ENCODE measurements at regions not wholly inside any gene's neighbourhood (a gene's known extent, or its start where the extent isn't known, plus 50 kb on each side); places are given as distances from the start of the nearest gene placed in this dataset.
"Not testable (repeated sequence)": the region's sequence is repeated elsewhere in the genome, so short reads cannot be mapped to it uniquely, and the experiment has no call there.

DNA sequence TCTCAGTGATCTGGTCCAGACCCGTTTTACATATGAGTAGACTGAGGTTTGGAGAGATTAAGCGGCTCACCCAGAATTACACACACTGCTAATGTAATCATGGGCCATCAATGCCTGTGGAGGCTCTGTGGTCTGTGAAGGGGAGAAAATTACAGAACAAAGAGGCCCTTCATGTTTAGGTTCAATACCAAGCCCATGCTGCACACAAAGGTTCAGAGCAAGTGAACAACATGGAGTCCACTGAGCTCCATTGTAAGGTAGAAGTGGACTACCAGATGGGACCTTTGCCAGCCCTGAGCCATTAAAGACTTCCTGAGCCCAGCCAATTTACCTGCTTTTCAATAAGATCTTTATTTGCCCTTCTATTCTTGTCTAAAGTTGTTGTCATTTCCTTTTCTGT, 109.8 kb downstream of the LUZP4 start:
- DNase-seq: no peak
- intact Hi-C loops (cut with DNase I): loop anchor here (5.0 kb wide), 1 partner anchor 93 kb away; no protein-coding TSS in a partner anchor

DNA sequence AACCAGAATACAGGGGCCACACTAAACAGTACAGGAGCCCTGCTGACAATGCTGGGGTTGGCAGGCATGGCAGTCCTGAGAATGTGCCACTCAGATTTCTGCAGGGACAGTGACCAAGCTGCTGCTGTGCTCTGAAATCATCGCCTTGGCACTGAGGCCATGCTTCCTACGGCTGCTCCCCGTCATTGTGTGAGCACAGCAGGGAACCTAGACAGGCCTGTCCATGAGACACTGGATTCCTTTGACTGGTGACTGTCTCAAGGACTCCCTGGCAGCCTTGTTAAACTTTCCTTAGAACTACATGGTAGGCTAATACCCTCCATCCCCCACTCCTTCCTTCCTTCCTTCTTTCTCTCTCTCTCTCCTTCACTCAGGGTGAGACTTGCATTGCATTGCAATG, 111.4 kb downstream of the LUZP4 start:
- intact Hi-C loops (cut with DNase I): no loop called here
- peak in 2 of 10 donors; percentile 6 to 11 for DNase-seq

DNA sequence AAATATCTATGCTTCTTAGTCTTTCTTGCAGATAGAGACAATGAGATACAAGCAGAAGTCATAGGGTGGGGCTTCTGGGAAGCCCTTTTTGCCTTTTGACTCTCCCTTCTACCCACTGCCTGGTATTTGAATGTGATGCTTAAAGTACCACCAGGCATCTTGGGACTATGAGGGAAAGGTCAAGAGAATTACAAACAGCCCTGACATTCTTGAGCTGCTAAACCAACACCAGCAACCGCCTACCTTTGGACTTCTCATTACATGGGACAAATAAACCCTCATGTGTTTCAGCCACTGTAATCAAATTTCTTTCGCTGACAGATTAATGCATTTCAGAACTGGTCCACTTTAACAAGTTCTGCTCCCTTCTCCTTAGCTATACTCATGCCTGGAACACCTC, 112.8 kb downstream of the LUZP4 start:
- intact Hi-C loops (cut with DNase I): no loop called here

DNA sequence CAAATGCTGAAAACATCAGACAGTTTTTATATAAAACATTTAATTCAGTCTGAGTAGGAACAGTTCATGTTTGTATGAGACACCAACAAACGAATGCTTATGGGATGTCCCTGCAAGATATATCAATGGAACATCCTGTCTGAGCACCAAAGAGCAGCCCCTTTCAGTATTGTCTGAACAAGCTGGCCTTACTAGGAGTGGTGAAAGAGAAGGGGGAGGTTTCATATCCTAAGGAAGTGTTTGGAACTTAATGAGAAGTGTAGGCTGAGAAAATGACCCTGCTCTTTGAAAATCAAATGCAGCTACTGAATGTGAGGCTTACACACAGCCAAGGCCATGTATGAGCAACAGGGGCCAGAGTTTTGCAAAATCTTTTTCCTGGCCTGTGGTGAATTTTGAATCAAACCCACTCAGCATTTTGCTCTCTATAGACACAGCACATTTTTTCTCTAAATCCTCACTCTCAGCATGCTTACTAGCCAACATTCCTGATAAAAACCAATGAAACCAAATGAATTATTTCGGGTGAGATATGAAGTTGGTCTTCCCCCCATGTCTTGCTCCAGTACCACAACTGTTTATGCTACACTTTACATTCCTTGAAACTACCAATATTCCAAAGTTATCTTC, 119.4 kb downstream of the LUZP4 start:
- intact Hi-C loops (cut with DNase I): no loop called here
- no peak for DNase-seq

More for the DNA sequence above, 112.8 kb downstream of the LUZP4 start:
- DNase-seq: no peak

DNA sequence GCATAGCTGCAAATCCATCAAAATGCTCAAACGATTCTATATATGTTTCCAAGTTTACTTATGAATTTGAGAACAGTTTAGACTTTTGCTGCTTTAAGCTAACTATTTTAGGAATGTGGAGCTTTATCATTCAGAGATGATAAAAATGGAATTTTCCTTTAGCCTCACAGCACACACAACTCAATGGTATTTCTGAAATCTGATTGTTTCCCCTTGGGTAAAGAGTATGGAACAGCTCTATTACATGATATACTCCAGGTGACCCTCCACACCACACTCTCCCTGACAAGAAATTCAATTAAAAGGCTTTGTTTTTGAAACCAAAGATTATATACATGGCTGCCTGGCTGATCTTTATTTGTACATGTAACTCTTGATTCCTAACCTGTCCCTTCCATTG, 120.0 kb downstream of the LUZP4 start:
- no peak for DNase-seq
- intact Hi-C loops (cut with DNase I): no loop called here

DNA sequence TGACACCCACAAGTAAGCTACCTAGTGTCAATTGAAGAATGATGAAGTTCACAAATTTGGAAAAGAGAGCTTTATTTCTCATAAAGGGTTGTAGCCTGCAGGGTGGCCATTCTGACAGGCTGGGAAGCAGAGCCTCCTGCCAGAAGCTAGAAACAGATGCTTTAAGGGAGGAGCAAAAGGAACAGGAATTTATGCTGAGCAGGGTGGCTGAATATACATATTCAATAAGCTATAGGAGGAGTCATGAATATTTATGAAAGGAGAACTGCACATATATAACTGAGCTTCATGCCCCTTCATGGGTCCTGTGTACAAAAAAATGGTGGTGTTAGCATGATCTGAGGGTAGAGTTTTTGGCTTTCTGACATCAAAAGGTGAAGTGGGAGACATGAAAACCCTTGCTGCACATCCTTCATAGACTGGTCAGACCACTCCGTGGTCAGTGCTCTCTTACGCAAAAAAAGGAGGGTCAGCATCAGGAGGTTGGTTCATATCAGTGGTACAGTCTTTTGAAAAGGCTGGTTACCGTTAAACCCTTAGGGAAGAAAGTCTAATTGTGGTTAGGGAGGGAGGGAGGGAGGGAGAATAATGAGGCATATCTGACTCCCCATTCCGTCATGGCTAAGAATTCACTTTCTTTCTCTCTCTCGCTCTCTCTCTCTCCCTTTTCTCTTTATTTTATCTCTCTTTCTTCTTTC, 121.4 kb downstream of the LUZP4 start:
- intact Hi-C loops (cut with DNase I): no loop called here
- no peak for DNase-seq

DNA sequence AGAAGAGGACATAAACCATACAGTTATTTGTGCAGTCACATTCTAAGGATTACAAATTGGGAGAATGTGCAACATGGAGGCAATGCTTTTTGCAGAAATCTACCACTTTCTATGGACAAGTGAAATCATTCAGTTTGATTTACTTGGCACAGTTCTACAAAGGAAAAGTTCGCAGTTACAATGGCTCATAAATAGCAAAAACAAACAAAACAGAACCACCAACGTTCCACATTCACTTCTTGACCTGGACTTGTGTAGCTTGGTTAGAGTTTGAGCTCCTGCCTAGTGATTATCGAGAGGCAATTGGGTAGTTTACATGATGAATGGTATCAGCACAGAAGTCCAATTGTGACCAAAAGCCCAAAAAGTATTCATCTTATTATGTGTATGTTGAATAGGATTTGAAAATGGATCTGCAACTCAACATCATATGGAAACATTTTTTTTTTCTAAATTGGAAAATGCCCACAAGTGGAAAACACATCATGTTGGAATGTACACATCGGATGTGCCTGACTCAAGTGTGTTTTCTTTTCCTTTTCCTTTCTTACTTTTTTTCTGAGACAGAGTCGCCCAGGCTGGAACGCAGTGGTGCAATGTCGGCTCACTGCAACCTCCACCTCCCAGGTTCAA, 123.8 kb downstream of the LUZP4 start:
- DNase-seq: no peak
- intact Hi-C loops (cut with DNase I): no loop called here

DNA sequence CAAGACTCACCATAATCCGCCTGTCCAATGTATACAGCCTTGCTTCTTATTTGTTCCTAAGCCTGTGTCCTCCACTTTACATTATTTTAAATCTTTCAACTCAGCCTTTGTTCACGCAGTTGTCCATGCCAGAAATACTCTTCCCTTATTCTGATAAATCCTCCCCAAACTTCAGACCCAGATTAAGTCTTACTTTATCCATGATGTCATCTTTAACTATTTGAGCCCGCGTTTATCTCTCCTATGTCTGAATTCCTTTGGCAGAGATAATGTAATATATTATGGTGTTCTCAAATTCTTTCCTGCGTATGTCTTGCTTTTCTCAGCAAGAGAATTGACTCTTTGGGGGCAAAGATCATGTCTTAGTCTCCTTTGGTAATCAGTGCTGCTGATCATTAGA, 129.6 kb downstream of the LUZP4 start:
- no peak for DNase-seq
- intact Hi-C loops (cut with DNase I): no loop called here

DNA sequence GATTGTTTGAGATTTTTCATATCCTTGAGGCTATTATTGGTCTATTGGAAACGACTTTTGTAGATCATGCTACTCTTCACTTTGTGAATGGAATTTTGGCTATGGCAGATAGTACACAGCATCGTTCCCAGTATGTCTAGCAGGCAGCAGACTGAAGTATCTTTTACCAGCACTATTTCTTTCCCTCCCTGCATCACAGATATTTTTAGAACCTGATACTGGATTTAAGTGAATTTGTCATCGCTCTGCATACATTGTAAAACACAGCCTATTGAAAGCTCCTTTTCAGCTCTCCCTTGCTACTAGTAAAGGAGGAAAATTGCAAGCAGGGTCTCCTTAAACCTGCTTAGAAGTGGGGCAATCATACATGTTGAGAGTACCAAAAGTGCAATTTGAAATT, 133.6 kb downstream of the LUZP4 start:
- DNase-seq: no peak
- intact Hi-C loops (cut with DNase I): no loop called here

DNA sequence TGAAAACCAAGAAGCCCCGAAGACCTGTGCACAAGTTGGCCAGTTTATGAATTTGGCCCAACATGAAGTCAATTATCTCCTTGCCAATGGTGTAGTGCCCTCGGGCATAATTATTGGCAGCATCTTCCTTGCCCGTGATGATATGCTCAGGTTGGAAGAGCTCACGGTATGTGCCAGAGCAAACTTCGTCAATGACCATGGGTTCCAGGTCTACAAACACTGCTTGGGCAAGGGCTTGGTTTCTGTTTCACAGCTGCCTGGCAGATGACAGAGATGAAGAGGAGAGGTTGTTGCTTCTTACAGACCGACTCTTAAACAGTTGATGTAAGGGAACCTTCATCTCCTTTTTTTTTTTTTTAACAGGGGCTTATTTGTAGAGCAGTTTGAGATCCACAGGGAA, 135.6 kb upstream of the PLS3 start:
- DNase-seq: no peak
- intact Hi-C loops (cut with DNase I): no loop called here

DNA sequence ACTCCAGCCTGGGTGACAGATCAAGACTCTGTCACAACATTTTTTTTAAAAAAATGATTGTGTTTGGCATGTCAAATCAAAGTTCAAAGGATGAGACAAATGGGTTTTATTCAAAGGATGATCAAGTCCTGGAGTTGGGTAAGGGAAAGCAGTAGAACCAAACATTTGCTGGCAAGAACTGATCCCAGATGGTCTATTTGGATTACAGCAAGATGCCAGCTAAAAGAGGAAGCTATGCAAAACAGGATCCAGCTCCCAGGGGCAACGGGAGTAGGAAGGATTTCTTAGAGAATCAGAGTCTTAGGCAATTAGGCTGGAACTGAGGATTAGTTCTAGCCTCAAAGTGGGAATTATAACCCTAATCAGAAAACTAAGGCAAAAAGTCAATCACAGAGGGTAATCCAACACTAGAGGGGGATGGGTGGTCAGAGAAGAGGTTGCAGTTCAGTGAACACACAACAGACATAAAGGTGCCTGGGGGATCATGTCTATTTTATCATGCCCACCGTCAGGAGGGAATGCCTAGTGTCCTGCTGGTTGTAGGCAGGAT, 133.0 kb upstream of the PLS3 start:
- no peak for DNase-seq
- intact Hi-C loops (cut with DNase I): no loop called here

DNA sequence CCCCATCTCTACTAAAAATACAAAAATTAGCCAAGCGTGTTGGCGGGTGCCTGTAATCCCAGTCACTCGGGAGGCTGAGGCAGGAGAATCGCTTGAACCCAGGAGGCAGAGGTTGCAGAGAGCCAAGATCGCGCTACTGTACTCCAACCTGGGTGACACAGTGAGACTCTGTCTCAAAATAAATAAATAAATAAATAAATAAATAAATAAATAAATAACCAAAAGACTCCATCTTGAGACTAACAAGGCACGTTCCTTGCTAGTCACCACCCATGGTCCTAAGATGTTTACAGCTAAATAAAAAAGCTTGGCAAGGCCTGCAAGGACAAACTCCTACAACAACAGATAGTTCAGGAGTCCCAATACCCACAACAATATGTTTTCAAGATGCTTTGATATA, 126.1 kb upstream of the PLS3 start:
- intact Hi-C loops (cut with DNase I); DNase-seq: not testable (repeated sequence)

DNA sequence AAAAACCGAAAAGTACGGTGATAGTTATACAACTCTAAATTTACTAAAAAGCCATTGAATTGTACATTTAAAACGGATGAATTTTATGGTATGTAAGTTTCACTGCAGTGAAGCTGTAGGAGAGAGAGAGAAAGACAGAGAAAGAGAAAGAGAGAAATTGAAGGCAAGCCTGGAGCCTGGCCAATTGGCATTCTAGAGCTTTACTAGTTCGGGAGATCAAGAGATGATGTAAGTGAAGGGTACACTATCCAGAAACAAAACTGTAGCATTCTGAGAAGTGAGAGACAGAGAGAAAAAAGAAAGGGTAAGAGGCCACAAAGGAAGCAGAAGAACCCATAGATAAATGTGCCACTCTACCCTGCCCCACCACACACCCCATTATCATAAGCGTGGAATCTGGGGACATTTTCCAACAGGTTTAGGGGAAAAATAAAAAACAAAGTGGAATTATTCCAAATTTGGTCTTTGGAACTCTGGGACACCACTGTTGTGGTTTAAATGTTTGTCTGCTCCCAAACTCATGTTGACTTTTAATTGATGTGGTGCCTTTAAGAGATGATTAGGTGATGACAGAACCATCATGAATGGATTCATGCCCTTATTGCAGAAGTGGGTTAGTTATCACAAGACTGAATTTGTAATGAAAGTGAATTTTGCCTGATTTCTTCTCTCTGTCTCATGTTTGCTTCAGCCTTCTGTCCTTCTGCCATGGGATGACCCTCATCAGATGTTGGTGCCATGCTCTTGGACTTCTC, 123.0 kb upstream of the PLS3 start:
- intact Hi-C loops (cut with DNase I): no loop called here
- DNase-seq: no peak

DNA sequence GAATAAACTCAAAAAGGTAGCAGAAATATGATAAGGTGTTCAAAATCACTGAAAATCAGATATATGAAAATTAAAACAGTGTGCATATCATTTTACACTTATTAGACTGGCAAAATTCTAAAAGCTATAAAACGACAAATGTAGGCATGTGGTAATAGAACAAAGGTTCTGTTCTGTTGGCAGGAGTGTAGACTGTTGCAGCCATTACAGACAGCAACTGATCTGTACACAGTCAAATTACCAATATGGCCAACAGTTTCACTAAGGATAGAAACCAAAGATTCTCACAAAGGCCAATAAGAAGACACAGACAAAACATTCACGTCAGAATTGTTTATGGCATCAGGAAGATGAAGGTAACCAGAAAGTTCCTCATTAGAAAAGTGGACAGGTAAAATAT, 112.8 kb upstream of the PLS3 start:
- no peak for DNase-seq
- intact Hi-C loops (cut with DNase I): no loop called here

DNA sequence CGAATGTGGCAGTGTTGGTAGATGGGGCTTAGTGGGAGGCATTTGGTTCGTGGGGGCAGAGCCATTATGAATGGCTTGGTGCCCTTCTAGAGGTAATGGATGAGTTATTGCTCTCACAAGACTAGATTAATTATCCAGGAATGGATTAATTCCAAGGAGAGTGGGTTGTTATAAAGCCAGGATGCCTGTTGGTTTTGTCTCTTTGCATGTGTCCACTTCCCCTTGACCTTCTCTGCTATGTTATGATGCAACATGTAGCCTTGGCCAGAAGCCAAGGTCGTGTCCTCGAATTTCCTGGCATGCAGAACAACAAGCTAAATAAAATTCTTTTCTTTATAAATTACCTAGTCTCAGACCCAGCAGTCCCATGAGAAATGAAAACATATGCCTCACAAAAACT, 111.2 kb upstream of the PLS3 start:
- intact Hi-C loops (cut with DNase I): no loop called here
- DNase-seq: no peak

DNA sequence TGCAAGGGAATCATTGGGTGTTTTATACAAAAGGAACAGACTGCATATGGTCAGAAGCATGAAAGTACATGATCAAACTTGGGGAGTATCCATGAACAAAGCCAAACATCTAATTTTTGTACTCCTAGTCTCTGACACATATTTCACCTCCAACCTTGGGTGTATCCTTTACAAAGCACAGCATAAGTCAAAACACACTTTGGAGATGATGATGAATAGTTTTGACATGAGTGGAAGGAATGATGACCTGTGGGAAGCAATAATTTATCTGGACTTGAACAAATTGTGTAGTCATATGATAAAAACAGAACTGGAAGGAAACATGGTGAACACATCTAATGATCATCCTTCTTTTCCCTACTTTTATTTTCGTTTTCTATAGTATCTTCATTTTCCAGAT, 108.7 kb upstream of the PLS3 start:
- intact Hi-C loops (cut with DNase I): no loop called here
- no peak for DNase-seq

DNA sequence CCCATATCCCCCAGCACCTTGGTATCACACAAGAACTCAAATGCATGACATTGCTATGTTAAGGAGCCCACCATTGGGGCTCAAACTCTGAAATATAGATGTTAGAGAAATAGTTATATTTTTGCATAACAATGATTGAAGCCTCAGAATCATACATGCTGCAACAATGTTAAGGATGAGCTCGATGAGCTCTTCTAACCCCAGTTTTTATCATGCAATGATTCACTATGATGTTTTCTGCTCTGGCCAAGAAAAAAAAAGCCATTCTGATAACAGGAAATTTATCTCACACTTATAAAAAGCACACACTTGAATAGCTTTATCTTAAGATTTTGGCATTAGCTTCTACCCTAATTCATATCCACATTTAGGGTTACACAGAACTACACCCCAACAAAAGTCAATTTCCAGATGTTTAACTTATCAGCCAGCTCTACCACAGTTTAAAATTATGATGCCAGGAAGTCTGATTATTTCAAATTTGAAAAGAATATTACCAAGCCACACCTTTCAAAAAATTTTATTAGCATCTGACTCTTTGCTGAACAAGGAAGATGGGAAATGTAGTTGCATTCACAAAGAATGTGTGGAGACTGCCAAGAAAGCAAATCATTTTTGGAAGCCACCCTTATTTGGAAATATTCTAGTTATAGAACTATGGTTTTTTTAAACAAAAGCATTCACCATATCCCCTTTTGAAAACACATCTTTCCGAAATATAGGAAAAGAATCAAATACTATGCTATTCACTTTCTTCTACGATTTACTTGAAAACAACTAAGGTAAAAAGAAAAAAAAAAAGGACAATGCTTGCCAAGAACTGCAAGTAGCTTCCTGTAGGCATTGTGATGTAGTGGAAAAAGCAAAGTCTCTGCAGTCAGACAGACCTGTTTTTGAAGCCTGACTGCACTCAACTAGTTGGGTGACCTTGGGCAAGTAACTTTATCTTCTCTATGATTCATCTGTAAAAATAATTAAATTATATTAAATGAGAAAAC, 100.8 kb upstream of the PLS3 start:
- intact Hi-C loops (cut with DNase I): no loop called here
- no peak for DNase-seq

DNA sequence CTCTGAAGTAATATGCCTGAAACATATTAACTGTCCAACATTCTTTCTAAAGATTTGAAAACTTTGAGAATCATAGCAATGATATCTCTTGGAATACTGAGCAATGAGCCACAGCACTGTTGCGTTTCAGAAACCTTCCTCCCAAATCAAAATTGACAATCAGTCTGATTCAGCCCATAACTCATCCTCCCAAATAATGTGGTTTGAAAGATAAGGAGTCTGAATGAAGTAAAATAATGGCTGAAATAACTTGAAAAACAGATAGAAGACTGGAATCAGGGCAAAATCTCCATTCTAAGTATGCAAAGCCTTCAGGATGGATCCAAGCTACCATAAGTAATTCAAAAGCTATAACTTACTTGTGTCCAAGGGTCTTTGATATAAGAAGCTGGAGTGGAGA, 98.6 kb upstream of the PLS3 start:
- DNase-seq: no peak
- intact Hi-C loops (cut with DNase I): no loop called here

DNA sequence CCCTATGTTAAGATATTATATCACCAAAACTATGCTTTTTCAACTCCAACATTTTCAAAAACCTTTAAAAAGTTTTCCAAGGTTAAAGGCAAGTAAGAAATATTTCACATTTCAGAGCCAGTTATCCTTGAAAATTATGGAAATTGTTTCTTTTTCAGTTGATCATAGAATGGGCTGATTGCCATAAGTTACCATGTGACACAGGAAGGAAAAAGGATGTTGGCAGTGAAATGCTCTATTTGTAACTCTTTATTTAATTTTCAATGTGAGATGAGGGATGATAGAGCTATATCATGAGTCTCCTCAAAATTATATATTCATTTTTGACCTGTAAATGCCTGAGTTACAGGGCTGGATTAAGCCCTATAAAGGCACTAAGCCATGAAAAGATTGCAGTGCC, 93.0 kb upstream of the PLS3 start:
- no peak for DNase-seq
- intact Hi-C loops (cut with DNase I): no loop called here

DNA sequence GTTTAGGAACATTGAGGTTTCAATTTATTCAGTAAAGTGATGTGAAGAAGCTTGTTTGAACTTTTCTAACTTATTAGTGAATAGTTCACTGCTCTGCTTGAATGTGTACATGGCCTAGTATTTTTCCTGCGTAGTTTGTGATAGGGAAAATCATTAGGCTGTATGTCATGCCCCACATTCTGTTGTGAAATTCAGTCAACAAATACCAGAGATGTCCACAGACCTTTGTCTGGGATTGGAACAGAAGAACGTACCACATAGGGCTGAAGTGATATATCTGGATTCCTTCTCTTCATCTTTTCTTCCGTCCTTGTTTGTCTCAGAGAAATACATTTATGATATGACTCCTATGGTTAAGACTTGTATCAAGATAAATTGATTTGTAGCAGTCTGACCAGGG, 88.8 kb upstream of the PLS3 start:
- no peak for DNase-seq
- intact Hi-C loops (cut with DNase I): no loop called here
